ENCODE measurements at regions not wholly inside any gene's neighbourhood (a gene's known extent, or its start where the extent isn't known, plus 50 kb on each side); places are given as distances from the start of the nearest gene placed in this dataset.

DNA sequence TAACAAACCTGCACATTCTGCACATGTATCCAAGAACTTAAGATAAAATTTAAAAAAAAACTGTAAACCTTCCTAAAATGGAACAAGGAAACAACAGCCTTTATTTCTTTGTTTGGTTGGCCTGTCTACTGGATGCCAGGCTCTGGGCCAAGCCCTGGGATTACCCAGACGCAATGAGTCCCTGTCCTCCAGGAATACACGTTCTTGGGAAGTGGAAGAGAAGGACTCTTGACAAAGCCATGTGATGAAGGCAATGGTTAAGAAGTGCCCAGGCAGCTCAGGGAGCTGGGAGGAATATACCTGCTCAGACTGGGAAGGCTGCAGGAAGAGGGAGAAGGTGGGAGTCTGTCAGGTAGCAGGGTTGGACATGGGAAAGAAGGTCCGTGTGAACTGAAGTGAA is 115.4 kb downstream of the AXIN2 start:
- DNase-seq (ENCODE audit: low read depth in 1 of 2, low spot score in 1 of 2) = no peak

DNA sequence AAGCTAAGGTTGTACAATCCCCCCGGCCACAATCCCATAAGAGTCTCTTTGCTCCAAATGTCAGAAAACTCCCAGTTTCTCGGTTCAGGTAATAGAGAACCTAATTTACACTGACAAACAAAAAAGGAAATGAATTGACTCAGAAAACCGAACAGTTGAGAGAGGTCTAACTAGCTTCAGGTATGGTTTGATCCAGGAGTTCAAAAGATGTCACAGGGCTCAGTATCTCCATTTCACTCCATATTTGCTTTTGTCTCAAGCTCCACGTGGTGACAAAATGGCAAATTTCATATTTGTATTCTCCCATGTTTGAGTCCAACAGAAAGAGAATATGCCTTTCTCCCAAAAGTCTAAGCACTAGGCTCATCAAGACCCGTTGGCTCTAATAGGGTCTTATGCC is 117.4 kb downstream of the AXIN2 start:
- DNase-seq (ENCODE audit: low read depth in 1 of 2, low spot score in 1 of 2) = no peak

DNA sequence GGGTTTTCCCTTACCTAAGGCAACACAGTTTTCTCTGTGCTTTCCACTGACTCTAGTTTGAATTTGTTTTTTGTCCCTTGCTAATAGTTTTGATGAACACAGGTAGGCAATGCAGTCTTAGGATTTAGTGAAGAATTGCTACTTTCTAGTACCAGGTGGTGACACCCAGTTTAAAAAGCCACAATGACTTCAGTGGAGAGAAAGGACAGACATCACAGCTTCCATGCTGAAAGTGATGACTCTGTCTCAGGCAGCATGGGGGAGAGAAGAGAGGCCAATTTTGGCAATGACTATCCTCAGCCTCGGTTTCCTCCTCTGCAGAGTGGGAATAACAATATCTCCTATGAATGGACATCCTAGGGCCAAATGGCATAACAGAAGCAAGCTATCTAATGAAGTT is 118.8 kb downstream of the AXIN2 start:
- no peak for DNase-seq (ENCODE audit: low read depth in 1 of 2, low spot score in 1 of 2)

DNA sequence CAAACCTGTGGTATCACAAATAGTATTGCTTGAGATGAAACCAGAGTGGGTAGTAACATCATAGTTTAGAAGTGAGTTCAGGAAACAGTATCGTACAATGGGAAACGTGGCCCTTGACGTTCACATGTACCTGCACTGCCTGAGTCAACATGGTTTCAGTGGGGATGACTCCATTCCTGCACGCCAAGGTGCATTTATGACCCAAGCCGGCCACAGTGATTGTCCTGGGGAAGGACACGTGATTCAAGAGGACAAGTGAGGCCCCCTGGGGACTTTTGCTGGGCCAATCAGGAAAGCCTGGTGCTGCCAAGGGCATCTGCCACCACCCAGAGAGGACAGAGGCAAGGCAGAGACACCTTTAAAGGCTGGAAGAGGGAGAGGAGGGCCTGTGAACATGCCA is 119.2 kb downstream of the AXIN2 start:
- no peak for DNase-seq (ENCODE audit: low read depth in 1 of 2, low spot score in 1 of 2)

DNA sequence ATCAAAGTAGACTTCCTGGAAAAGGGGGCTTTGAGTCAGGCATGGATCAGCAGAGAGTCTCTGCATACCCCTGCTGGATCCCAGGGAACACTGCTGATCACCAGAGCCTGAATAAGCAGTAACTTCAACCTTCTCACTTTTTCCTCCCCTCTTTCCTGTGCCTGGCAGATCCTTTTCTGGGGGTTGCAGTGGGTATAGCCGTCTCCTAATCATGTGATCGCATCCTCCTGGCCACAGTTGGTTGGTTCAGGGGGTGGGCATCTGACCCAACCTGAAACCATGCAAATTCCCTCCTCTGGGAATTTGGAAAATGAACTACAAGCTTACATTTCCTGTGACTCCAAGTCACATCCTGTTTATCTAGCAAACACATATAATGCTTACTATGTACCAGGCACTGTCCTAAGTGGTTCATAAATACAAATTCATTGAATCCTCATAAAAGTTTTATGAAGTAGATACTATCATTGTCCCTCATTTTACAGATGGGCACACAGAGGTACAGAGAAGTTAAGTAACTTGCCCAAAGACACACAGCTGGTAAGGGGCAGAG is 120.3 kb downstream of the AXIN2 start:
- no peak for DNase-seq (ENCODE audit: low read depth in 1 of 2, low spot score in 1 of 2)

DNA sequence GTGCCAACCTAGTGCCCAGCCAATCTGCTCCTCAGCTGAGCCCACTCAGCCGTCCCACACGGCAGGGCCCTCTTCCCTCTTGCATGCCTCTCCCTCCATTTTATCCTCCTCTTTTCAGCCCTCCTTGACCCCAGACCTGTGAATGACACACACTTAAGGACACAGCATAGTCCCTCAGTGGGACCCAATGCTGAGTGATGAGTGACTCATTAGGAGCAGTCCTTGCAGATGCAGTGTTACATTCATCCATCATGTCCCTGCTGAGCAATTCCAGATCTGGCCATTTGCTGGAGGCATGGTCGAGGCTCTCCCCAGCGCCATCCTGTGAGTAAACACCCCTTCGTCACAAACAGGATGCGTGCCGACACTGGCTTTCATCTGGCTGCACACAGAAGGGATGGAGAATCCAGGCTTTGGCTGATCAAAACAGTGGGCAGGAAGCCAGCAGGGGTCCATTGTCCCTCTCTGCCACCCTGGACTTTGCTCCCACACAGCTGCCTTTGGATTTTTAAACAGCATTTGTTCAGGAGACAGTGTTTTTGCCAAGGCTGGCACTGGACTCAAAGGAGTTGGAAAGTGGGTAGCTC is 122.6 kb downstream of the AXIN2 start:
- DNase-seq (ENCODE audit: low read depth in 1 of 2, low spot score in 1 of 2) = no peak

DNA sequence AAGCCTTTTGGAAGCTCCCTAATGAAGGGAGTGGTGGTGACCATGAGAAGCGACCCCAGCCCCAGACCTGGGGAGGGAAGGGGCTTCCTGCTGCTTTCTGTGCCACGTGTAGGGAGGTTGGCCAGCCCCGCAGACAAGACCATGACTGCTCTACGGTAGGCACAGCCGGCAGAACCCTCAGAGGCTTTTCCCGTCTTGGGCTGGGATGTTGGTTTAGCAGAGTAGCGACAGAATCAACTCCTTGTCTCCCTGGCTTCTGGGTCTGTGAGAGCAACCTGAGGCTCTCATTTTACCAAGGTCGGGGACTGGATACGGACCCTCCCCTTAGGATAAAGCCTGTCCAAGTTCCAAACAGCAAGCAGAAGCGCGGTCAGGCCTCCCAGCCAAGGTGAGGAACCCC is 123.3 kb downstream of the AXIN2 start:
- no peak for DNase-seq (ENCODE audit: low read depth in 1 of 2, low spot score in 1 of 2)

DNA sequence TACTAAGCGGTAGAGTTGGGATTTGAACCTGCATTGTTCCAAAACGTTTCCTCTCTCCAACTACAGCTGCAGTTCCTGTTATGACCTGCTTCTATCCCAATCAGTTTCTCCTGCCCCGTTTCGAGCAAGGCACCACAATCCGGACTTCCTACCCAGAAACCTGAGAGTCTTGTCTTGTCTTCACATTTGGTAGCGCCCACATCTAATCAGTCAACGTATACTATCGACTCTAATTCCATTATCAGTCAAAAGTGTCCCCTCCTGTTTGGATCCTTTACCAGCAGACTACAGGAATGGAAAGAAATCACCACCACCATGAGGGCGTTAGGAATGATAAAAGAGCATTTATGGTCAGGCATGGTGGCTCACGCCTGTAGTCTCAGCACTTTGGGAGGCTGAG is 124.6 kb downstream of the AXIN2 start:
- no peak for DNase-seq (ENCODE audit: low read depth in 1 of 2, low spot score in 1 of 2)

DNA sequence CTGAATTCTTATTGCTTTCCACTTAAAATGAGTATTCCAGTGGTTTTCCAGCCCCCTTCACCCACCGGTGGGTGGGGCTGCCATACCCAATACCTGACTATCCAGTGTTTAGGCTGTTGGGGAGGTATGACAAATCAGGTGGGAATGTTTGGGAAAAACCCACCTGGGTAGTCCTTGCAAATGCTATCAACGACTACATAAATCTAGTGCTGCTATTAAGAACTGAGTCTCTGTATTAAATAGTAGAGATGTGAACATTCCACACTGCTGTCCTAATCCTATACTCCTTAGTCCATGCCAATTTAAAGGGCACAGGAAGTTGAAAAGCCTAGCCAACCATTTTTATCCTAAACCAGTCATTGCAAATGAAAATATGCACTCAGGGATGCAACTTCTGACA is 126.6 kb downstream of the AXIN2 start:
- no peak for DNase-seq (ENCODE audit: low read depth in 1 of 2, low spot score in 1 of 2)

DNA sequence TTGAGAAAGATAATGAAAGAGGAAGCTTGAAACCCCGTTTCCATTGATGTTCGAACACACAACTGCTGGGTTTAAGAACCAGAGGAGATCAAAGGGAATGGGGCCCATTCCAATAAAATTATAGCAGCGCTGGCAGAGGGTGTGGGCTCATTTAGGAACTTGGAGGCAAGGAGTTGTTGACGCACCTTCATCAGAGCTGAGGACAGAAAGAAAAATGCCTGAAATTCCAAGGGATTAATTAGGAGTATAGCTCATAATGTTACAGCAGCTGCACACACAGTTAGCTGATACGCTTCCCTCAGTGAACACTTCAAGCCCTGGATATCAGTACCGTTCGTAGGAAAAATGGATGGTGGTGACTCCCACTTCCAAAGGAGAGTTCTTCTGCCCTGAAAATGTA is 127.2 kb downstream of the AXIN2 start:
- DNase-seq (ENCODE audit: low read depth in 1 of 2, low spot score in 1 of 2) = no peak

DNA sequence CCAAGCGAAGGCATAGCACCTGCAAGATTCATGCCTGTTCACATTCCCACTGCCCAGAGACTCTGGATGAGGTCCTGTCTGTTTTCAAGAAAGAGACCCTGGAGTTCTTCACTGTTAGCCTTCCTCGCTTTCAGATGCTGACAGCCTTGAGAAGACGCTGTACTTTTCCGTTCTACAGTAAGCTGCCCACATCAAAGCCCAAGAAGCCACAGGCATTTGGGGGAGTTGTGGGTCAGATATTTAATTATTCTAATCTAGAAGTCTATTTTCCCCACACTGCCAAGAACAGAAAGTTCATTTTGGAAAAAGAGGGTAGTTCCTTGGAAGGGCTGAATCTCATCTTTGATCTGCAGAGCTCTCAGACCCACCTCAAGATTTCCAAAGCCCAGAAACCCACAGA is 127.9 kb downstream of the AXIN2 start:
- DNase-seq (ENCODE audit: low read depth in 1 of 2, low spot score in 1 of 2) = no peak

DNA sequence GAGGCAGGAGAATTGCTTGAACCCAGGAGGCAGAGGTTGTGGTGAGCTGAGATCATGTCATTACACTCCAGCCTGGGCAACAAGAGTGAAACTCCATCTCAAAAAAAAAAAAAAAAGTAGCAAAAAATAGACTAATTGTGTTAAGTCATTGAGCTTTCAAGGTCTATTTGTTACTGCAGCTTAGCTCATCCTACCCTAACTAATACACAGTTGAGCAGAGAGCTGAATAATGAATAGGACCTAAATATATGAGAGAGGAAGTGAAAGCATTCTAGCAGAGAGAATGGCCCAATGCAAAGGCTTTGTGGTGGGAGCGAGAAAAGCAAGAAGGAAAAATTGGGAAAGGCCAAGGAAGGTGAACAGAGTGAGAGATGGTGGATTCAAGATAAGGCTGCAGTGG is 128.3 kb downstream of the AXIN2 start:
- no peak for DNase-seq (ENCODE audit: low read depth in 1 of 2, low spot score in 1 of 2)

DNA sequence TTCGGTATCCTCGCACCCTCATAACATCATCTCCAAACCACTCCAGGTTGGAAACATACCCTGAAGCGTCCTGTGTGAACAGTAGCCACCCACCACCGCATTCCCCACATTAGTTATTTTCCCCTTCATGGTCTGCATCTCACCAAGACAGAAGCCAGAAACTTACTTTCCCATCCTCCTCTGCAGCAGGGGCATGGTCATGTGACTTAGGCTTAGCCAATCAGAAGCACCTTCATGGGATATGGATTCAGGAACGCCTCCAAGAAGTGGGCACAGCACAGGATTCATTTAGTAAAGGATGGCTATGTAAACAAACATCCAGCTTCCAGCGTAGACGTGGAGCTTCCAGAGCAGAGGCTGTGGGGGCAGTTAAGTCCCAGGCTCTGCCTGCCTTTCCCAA is 130.3 kb downstream of the AXIN2 start:
- no peak for DNase-seq (ENCODE audit: low read depth in 1 of 2, low spot score in 1 of 2)

DNA sequence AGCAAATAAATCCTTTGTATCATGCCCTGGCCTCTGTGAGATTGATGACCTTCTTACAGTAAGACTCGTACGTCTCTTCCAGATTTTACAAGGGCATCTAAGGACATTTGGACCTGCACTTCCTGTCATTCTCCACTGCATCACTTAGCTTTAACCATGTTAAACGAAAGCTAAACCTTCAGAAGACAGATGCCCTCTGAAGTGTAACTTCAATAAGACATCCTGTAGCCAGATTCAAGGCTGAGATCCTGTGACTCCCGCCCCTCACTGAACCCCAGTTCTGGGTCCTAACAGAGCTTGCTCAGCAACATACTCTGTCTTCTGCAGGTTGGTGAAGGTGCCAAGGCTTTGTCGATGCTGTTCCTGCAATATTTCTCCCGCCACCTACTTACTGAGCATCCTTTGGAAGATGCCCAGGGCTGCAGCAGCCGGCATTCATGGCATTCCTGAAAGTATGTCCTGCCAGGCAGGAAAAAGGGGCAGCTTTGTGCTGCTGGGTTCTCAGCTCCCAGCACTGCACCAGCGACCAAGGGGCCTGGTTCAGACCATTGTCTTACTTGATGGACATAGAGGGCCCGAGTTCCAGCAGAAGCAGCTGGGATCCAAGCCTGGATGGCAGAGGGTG is 131.1 kb downstream of the AXIN2 start:
- no peak for DNase-seq (ENCODE audit: low read depth in 1 of 2, low spot score in 1 of 2)

DNA sequence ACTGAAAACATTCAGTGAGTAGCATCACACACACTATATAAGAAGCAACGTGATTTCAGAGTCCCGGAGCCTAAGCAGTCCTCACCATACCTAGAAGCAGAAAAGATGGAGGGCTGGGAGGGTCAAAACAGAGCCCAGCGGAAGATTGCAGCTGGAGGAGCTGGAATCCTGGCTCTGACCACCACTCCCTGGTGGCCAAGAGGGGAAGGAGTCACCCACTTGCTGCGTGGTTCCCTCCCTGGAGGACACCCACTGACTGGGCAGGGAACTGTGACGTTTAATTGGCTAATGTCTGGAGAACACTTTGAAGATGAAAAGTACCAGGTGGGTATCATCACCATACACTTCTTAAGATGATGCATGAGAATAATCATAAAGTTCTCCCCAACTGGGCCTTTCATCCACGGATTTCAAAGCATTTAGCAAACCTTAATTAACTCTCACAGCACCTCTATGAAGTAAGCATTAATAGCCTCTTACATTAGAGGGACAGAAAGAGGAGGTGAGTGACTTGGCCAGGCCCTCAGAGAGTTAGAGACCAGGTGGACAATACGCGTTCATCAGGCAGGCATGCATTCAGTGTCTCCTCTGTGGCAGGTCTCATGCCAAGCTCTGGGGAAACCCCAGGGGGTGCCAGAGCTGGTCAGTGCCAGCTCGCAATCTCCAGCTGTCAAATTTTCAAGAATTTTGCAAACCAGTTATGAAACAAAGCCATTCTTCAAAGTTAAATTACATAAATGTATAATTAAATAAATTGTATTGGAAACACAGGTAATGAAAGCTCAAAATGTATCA is 137.9 kb downstream of the AXIN2 start:
- no peak for DNase-seq (ENCODE audit: low read depth in 1 of 2, low spot score in 1 of 2)

DNA sequence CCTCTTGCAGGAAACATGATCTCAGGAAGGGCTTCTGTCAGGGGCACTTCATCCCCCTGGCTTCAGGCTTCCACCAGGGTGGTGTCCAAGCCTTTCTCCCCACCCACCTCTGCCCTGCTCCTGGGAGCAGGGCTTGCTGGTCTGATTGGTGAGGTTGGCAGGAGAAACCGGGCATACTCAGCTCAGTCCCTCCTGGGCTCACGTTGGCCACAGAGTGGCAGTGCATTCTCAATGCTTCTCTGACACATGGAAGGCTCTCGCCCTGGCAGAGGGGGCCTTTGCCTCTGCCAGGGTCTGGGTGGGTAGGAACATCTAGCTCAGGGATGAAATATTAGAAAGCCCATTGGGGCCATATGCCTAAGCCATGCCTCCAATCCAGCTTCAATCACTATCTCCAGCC is 142.8 kb downstream of the AXIN2 start:
- DNase-seq (ENCODE audit: low read depth in 1 of 2, low spot score in 1 of 2) = no peak

DNA sequence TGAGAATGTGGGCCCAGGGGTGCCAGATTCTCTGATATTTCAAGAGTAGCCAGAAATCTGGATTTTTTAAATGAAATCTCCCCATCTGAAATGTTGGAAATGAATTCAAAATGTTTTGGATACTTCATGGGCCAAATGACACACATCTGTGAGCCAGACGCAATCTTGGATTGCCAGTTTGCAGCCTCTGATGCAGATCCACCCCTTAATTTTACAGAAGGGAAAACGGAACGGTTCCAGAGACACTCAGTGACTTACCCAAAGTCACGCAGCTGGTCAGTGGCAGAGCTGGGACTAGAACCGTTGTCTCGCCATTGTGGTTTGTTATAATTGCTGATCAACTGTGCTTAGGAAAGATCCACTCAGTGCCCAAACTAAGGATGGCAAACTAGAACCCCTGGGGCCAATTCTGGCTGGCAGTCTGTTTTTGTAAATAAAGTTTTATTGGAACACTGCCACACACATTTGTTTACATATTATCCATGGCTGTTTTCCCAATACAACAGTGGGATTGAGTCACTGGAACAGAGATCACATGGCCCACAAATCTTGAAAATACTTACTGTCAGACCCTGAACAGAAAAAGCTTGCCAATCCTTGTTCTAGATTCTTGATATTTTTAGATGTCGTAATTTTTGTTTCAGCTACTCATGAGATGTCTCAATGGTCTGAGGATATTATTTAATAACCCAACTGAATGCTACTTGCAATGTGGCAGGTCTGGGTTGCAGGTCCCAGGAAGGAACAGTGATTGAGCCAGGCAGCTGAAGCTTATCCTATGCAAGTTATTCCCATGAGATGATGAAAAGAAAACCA is 143.8 kb downstream of the AXIN2 start:
- DNase-seq (ENCODE audit: low read depth in 1 of 2, low spot score in 1 of 2) = no peak

DNA sequence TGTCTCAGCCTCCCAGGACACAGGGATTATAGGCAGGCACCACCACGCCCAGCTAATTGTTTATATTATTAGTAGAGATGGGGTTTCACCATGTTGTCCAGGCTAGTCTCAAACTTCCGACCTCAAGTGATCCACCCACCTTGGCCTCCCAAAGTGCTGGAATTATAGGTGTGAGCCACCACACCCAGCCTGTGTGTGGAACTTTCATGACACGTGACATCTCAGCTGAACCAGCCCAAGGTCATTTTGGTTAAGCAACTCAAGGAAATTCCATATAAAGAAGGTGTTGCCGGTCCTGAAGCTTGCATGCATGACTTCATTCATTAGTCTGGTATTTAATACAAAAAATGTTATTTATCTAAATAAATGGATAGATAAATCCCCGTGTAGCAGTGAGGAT is 145.5 kb downstream of the AXIN2 start:
- no peak for DNase-seq (ENCODE audit: low read depth in 1 of 2, low spot score in 1 of 2)

DNA sequence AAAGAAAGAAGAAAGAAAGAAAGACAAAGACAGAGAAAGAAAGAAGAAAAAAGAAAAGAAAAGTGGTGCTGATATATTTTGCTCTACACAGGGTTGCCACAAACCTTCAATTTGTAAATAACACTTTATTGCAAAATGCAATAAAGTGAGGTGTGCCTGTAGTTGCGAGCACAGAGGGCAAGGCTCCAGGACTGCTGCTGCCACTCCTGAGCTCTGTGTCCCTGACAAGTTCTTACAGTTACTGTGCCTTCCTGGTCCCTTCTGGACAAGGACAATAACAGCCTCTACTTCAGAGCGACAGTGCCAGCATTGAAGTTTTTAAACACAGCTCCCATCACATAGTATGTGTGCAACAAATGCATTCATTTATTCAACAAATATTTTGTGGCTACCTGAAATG is 148.1 kb downstream of the AXIN2 start:
- no peak for DNase-seq (ENCODE audit: low read depth in 1 of 2, low spot score in 1 of 2)

DNA sequence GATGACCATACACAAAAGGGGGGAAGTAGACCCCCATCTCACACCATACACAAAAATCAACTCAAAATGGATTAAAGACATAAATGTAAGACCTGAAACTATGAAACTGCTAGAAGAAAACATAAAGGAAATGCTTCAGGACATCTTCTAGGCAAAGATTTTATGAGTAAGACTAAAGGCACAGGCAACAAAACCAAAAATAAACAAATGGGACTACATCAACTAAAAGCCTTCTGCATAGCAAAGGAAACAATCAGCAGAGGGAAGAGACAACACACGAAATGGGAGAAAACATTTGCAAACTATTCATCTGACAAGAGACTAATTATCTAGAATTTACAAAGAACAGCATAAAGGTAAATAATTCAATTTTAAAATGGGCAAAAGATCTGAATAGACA is 152.1 kb downstream of the AXIN2 start:
- DNase-seq (ENCODE audit: low read depth in 1 of 2, low spot score in 1 of 2) = no peak

DNA sequence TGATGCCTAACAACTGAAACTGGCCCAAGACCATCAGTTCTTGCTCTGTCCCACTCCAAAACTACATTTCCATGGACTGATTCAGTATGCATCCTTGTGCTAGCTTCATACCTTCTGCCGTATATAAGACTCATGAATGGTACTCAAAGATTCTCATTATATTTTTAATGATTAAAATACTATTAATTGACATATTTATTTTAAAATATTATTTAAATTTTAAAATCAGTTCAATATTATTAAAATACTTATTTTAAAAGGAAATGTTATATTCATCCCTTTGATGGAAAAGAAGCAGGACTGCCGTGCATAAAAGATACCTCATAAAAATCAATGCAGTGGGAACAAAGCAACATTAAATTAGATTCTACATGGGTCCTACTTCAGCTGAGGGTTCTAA is 153.4 kb downstream of the AXIN2 start:
- DNase-seq (ENCODE audit: low read depth in 1 of 2, low spot score in 1 of 2) = no peak

DNA sequence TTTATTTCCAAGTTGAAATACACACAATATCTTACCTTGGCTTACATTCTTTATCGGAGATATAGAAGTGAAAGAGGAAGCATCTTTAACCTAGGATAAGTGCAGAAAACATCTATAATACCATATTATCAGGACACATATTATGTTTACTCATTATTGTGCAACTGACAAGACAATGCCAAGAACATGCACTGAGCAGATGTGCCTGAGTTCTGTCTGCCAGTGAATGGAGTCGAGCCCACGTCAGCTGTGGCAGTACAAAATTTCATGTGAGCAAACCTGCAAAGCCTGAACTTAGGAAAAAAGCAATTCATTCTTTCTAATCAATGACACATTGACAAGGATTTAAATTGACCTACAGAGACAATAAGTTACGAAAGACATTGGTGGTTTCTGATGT is 154.4 kb downstream of the AXIN2 start:
- no peak for DNase-seq (ENCODE audit: low read depth in 1 of 2, low spot score in 1 of 2)
